WI38 (cell line): ENCODE measurements at regions not wholly inside any gene's neighbourhood (a gene's known extent, or its start where the extent isn't known, plus 50 kb on each side); places are given as distances from the start of the nearest gene placed in this dataset.
"Not testable (repeated sequence)": the region's sequence is repeated elsewhere in the genome, so short reads cannot be mapped to it uniquely, and the experiment has no call there.

Experiments used
- H3K4me3 ChIP-seq: 2 replicates; pipeline ENCODE4 v1.5.1; 2011; ENCODE audit warnings: low read depth, mild to moderate bottlenecking, control low read depth, low read length
- TF ChIP-seq, protein P1 (sequence below): IDR thresholded peaks from 2 replicates; pipeline ENCODE4 v1.5.1; 2012; ENCODE audit warnings: low read depth, mild to moderate bottlenecking, control low read depth, low read length

- no peak overlapping the region for H3K4me3 ChIP-seq
- TF ChIP-seq, protein P1, sequence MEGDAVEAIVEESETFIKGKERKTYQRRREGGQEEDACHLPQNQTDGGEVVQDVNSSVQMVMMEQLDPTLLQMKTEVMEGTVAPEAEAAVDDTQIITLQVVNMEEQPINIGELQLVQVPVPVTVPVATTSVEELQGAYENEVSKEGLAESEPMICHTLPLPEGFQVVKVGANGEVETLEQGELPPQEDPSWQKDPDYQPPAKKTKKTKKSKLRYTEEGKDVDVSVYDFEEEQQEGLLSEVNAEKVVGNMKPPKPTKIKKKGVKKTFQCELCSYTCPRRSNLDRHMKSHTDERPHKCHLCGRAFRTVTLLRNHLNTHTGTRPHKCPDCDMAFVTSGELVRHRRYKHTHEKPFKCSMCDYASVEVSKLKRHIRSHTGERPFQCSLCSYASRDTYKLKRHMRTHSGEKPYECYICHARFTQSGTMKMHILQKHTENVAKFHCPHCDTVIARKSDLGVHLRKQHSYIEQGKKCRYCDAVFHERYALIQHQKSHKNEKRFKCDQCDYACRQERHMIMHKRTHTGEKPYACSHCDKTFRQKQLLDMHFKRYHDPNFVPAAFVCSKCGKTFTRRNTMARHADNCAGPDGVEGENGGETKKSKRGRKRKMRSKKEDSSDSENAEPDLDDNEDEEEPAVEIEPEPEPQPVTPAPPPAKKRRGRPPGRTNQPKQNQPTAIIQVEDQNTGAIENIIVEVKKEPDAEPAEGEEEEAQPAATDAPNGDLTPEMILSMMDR, result no peak
Observed at GRCh38 chr6:167707686-167708500, 118.8 kb upstream of the AFDN start.

DNA sequence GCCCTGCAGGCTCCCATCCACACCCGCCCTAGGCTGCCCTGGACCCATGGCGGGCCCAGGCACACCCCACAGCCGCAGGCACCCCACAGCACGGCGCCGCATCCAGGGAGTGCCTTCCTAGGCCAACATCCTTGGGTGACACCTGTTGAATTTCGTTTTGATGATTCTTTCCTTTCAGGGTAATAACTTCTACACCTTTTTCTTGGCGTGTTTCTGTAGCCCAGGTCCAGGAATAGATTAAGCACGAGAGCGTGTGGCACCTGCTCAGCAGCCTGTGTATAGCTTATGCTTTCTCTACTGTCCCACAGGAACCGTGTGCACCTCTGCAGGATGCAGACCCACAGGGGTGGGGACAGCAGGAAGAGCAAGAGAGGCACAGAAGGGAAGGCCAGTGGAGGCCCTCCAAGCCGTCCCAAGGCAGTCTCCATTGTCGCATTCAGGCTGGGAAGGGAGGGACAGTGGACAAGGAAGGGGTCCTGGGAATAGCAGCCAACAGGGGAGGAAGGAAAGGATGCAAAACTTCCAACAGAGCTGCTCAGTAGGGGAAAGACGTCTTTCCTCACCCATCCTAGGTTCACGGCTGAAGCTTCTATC lies 118.1 kb upstream of the AFDN start:
- TF ChIP-seq, protein P1, result no peak
- no peak overlapping the region for H3K4me3 ChIP-seq

- no peak overlapping the region for H3K4me3 ChIP-seq
- TF ChIP-seq, protein P1, result no peak
Observed at GRCh38 chr6:167709196-167709595, 117.5 kb upstream of the AFDN start.

- H3K4me3 ChIP-seq, result not testable (repeated sequence)
Observed at GRCh38 chr6:167709776-167710336, 116.9 kb upstream of the AFDN start.

DNA sequence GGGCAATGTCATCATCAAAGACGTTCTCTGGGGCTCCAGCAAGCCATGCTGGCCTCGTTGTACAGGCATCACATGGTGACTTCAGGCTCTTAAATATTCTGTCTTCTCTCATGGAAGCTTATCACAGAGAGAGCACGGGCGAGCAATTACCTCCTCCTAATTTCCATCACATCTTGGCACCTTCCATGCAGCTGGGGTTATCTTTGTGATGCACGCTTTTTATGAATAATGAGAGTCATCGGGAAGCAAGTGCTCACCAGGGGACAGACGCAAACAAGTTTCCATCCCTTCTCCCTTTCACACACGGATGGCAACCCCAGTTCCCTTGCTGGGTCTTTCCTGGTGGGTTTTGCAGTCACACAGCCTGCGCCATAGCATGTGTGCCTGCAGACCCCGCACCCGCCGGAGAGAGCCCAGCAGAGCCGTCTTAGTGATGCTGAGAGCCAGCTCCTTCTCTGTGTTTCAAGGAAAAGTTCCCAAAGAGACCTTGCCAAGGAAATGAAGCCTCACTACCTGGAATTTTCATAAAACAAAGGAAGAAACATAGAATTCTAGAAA lies 116.3 kb upstream of the AFDN start:
- TF ChIP-seq, protein P1, result no peak

GRCh38 chr6:167711211-167711610 lies 115.5 kb upstream of the AFDN start:
- H3K4me3 ChIP-seq, result no peak overlapping the region
- TF ChIP-seq, protein P1, result no peak

More for the DNA sequence above, 116.3 kb upstream of the AFDN start:
- H3K4me3 ChIP-seq, result no peak overlapping the region

- TF ChIP-seq, protein P1, result no peak
- no peak overlapping the region for H3K4me3 ChIP-seq
Observed at GRCh38 chr6:167711768-167712730, 114.7 kb upstream of the AFDN start.
